Rectal smooth muscle tissue (tissue), 1 donor: ENCODE measurements at regions not wholly inside any gene's neighbourhood (a gene's known extent, or its start where the extent isn't known, plus 50 kb on each side); places are given as distances from the start of the nearest gene placed in this dataset.
"Not testable (repeated sequence)": the region's sequence is repeated elsewhere in the genome, so short reads cannot be mapped to it uniquely, and the experiment has no call there.

Experiments
- H3K27ac ChIP-seq: one replicate; pipeline ENCODE4 v1.7.0; 2013; ENCODE audit warnings: low read depth, low read length, inconsistent platforms
- H3K27me3 ChIP-seq: one replicate; pipeline ENCODE4 v1.7.0; 2013; ENCODE audit warnings: low read length; ENCODE audit not compliant: control insufficient read depth, insufficient read depth
- H3K36me3 ChIP-seq: one replicate; pipeline ENCODE4 v1.7.0; 2013; ENCODE audit warnings: low read length; ENCODE audit not compliant: control insufficient read depth, insufficient read depth
- H3K4me1 ChIP-seq: one replicate; pipeline ENCODE4 v1.7.0; 2013; ENCODE audit warnings: low read length; ENCODE audit not compliant: control insufficient read depth, insufficient read depth
- H3K4me3 ChIP-seq: one replicate; pipeline ENCODE4 v1.7.0; 2013; ENCODE audit warnings: low read length
- H3K9ac ChIP-seq: one replicate; pipeline ENCODE4 v1.7.0; 2013; ENCODE audit warnings: low read length

DNA sequence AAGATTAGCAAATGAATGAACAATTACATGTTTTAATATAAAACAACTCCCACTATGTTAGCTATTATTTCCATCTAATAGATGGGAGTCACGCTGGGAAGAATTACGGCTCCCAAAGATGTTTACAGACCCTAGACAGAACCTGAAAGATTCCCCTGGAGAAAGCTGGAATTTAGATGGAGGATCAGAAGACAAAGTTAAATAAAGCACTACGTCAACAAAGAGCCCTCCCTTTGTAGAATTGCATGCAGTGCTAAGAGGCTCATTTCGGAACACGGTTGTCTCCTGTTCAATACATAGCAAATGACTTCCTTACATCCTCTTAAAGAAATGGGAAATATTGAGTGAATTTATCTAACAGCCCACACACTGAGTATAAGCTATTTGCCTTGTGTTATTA is 328.3 kb downstream of the CBLN4 start:
- Histone ChIP-seq H3K9ac (no peak overlapping the region), H3K4me3 (no peak overlapping the region), H3K36me3 (no peaks in the 10 kb centered on the region), H3K27ac (no peak overlapping the region), H3K27me3 (no peaks in the 10 kb centered on the region), H3K4me1 (no peaks in the 10 kb centered on the region)

DNA sequence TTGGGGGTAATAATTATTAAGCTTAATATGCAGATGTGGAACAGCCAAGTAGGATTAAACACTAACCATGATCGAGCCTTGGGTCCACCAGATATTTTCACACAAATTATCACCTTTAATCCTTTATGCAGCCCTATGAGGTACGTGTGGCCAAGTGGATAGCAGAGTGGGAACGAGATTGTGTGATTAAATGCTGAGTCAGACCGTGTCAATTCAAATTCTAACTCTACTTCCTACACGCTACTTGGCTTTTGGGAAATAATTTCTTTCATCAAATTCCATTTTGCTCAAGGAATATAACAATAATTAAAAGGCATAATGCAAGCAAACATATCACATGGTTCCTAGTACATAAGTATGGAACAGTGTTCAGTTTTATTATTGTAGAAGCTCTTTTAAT is 329.2 kb downstream of the CBLN4 start:
- H3K4me3 ChIP-seq, result no peak overlapping the region
- no peak overlapping the region for H3K27ac ChIP-seq
- H3K9ac ChIP-seq, result no peak overlapping the region
- H3K36me3 ChIP-seq, result no peaks in the 10 kb centered on the region
- H3K27me3 ChIP-seq, result no peaks in the 10 kb centered on the region
- H3K4me1 ChIP-seq, result no peaks in the 10 kb centered on the region

DNA sequence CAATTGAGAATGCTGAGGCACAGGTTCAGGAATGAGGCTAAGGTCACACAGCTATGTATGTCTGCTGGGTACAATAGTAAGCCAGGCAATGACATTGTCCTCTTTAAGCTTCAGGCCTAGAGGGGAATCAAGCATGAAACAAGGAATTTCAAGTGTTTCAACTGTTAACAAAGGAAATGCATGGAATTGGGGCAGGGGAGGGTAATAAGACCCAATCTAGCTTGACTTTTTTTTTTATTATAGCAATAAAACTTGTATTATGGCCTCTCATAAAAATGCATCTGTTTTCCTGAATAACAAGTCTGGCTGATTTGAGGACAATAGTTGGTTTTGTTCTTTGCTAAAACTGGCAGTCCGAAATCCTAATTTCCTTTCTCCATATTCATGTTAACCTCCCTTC is 336.7 kb downstream of the CBLN4 start:
- Histone ChIP-seq H3K36me3 (no peaks in the 10 kb centered on the region), H3K4me1 (no peaks in the 10 kb centered on the region), H3K27me3 (no peaks in the 10 kb centered on the region), H3K27ac (no peak overlapping the region), H3K9ac (no peak overlapping the region), H3K4me3 (no peak overlapping the region)

DNA sequence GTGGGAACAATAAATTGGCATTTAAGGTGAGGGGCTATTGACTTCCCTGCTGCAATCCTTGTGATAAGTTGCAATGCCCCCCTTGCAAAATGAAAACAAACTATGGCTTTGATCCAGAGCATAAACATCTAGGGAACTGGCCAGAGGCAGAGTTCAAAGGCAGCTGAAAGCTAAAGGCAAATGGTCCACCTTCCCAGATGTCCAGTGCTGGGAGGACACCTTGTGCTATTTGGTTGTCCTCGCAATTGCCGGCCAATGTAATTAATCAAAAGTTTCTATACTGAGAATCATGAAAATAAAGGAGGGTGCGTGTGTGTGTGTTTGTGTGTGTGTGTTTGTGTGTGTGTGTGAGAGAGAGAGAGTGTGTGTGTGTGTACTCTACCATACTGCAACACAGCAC is 337.4 kb downstream of the CBLN4 start:
- no peak overlapping the region for H3K9ac ChIP-seq
- H3K36me3 ChIP-seq, result no peaks in the 10 kb centered on the region
- no peak overlapping the region for H3K4me3 ChIP-seq
- no peak overlapping the region for H3K27ac ChIP-seq
- no peaks in the 10 kb centered on the region for H3K4me1 ChIP-seq
- H3K27me3 ChIP-seq, result no peaks in the 10 kb centered on the region

DNA sequence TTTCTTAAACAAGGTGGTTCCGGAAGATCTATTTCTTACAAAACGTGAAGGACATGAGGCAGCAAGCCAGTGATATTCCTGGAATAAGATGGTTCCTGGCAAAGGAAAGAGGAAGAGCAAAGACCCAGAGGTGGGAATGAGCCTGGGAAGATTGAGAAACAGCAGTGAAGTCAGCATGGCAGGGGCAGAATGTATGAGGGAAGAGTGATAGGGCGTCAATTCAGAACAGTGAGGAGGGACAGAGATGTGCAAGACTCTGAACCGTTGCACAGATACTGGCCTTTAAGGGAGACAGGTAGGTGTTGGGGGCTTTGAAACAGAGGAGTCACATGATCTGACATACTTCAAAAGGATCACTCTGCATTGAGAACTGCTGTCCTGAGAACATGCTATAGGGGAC is 338.3 kb downstream of the CBLN4 start:
- Histone ChIP-seq H3K27ac (no peak overlapping the region), H3K4me3 (no peak overlapping the region), H3K9ac (no peak overlapping the region), H3K4me1 (no peaks in the 10 kb centered on the region), H3K27me3 (no peaks in the 10 kb centered on the region), H3K36me3 (no peaks in the 10 kb centered on the region)

DNA sequence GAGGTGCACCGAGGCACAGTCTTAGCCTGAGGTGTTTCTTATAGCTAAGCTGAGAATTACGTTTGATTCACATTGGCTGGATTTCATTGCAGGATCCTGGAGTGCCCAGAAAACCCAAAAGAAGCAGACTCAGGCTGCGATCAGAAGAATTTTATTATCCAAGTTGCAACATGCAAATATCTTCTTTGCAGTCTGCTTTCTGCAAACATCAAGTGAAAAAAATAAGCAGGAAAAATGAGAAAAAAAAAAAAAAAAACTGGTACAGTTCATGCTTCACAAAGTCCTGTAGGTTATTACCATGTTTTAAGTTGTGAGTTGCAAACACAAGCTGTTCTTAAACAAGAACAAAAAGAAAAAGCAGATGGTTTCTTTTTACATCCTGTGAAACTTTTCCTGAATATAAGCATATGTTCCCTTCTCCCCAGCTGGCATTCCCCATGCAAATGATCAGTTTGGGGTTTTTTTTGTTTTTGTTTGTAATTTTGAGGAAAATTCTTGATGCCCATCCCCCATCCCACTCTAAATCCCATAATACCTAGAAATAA is 349.0 kb downstream of the CBLN4 start:
- no peaks in the 10 kb centered on the region for H3K27me3 ChIP-seq
- no peak overlapping the region for H3K9ac ChIP-seq
- H3K4me3 ChIP-seq, result no peak overlapping the region
- H3K27ac ChIP-seq, result no peak overlapping the region
- H3K36me3 ChIP-seq, result no peaks in the 10 kb centered on the region
- H3K4me1 ChIP-seq, result no peaks in the 10 kb centered on the region

DNA sequence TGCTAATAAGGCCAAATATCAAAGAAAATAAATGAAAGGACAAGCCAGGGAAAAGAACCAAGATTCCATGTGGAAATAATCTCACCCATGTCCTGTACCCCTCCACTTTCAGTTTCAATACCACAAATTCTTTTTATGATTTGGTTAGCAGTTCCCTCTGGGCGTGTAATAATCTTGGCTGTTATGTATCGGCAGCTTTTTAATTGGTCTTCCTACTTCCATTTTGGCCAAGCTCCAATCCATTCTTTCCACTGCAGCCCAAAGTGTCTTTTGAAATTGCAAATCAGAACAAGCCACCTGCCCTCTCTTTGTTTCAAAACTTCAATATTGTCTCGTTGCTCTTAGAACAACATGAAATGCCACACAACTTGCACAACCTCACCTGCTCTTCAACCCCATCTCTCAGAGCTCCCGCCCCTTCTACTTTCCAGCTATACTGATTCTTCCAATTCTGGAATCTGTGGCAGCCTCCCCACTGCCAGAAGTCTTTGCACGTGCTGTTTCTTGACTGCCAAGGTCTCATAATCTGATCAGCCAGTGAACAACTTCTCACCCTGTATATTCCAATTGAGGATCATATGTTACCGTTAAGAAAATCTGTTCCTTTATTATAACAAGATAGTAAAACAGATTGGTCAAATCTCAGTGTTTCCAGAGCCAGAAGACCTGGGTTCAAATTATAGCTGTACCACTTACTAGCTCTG is 354.5 kb downstream of the CBLN4 start:
- Histone ChIP-seq H3K4me1 (no peaks in the 10 kb centered on the region), H3K27me3 (no peaks in the 10 kb centered on the region), H3K27ac (no peak overlapping the region), H3K9ac (no peak overlapping the region), H3K36me3 (no peaks in the 10 kb centered on the region), H3K4me3 (no peak overlapping the region)

DNA sequence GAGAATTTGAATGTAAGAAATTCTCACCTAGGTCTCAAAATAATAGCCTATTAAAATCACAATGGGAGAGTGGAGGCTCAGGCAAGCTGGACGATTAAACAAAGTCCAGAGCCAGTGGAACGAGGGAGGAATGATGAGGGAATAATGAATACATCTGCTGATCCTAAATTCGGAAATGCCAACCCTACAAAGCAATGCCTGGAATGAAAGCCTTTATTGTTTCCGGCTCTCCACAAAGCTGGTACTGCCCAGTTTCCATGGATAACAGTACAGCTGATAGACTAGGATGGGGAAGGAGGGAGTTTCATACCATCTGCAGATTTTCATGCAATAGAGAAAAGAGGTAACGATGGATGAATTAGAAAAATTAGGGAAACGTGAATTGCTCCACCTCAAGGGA is 356.1 kb downstream of the CBLN4 start:
- H3K27ac ChIP-seq, result no peak overlapping the region
- no peak overlapping the region for H3K4me3 ChIP-seq
- H3K4me1 ChIP-seq, result no peaks in the 10 kb centered on the region
- no peaks in the 10 kb centered on the region for H3K27me3 ChIP-seq
- no peak overlapping the region for H3K9ac ChIP-seq
- H3K36me3 ChIP-seq, result no peaks in the 10 kb centered on the region

DNA sequence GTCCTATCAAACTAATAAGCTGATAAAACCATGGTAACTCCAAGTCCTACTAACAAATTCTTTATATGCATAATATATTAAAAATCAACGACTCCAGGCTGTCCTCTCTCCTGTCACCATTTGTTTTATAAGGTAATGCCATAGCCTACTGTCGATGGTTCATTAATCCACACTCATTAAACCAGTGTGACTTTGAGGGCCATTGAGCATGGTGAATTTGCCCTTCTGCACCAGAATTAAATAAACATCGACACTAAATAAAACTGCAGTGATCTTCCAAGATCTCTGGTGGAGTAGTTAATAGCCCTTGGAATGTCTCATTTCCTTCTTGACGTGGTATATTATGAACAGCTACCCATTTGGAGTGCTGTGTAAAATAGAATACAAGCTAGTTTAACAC is 358.5 kb downstream of the CBLN4 start:
- Histone ChIP-seq H3K4me1 (no peaks in the 10 kb centered on the region), H3K27ac (no peak overlapping the region), H3K27me3 (no peaks in the 10 kb centered on the region), H3K36me3 (no peaks in the 10 kb centered on the region), H3K4me3 (no peak overlapping the region), H3K9ac (no peak overlapping the region)

DNA sequence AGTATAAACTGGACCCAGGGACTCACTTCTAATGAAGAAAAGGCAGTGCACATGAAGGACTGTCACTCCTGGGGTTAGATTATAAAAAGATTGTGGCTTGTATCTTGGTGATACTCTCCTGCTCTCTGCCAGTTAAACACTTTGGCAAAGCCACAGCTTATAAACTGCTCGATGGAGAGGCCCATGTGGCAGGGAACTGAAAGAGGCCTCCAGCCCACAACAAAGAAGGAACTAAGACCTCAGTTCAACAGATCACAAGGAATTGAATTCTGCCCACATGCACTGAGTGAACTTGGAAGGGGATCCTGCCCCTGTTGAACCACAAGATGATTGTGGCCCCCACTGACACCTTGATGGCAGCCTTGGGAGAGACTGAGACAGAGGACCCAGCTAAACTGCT is 363.8 kb downstream of the CBLN4 start:
- H3K27me3 ChIP-seq, result no peaks in the 10 kb centered on the region
- H3K4me3 ChIP-seq, result no peak overlapping the region
- H3K36me3 ChIP-seq, result no peaks in the 10 kb centered on the region
- no peak overlapping the region for H3K27ac ChIP-seq
- no peak overlapping the region for H3K9ac ChIP-seq
- H3K4me1 ChIP-seq, result no peaks in the 10 kb centered on the region

DNA sequence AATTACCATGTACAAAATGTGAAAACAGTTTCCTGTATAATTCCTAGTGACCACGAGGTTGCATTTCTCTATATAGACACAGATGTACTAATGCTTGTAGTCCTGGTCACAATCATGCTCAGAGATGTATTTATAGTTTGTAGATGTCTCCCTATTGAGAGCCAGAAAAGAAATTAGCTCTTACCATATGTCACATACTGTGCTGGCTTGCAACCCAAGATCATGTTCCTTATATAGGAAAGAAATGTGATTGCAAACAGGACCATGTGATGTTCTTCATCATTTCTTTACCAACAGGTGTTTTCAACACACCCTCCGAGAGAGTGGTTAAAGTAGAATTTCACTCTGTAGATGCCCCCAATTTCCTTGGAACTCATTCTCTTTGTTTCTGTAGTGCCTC is 369.4 kb downstream of the CBLN4 start:
- no peak overlapping the region for H3K4me3 ChIP-seq
- no peaks in the 10 kb centered on the region for H3K27me3 ChIP-seq
- H3K4me1 ChIP-seq, result no peaks in the 10 kb centered on the region
- H3K9ac ChIP-seq, result no peak overlapping the region
- no peaks in the 10 kb centered on the region for H3K36me3 ChIP-seq
- no peak overlapping the region for H3K27ac ChIP-seq

DNA sequence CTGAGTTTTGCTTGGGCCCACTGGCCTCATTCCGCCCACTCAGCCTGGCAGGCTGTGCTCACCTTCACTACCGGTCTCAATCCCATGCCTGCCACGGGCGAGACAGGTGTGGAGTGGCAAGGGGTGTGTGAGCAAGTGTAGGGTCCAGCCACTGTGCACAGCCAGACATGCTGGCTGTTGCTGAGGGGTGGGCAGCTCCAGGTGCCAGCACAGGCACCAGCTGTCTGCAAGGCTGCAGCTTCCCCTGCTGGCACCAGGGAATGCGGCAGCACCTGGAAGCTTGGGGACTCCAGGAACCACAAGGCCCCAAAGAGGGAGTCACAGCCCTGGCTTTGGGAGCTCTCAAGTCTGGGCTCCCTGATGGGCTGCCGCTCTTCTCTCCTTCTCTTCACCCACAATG is 372.7 kb downstream of the CBLN4 start:
- Histone ChIP-seq H3K9ac (no peak overlapping the region), H3K4me1 (no peaks in the 10 kb centered on the region), H3K27me3 (no peaks in the 10 kb centered on the region), H3K4me3 (no peak overlapping the region), H3K27ac (no peak overlapping the region), H3K36me3 (no peaks in the 10 kb centered on the region)

DNA sequence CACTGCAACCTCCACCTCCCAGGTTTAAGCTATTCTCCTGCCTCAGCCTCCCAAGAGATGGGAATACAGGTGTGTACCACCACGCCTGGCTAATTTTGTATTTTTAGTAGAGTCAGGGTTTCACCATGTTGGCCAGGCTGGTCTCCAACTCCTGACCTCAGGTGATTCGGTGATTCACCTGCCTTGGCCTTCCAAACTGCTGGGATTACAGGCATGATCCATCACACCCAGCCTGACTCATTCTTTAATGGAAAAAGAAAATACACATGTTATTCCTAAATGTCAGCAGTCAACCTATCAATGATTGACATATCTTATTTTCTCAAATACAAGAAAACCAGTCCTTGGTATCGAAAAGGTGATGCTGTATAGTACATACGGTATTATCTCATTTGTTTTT is 376.2 kb downstream of the CBLN4 start:
- H3K27me3 ChIP-seq, H3K36me3 ChIP-seq, H3K9ac ChIP-seq, H3K4me1 ChIP-seq, H3K4me3 ChIP-seq, H3K27ac ChIP-seq: not testable (repeated sequence)
